Gastrocnemius medialis (tissue), 4 donors: ENCODE measurements at regions not wholly inside any gene's neighbourhood (a gene's known extent, or its start where the extent isn't known, plus 50 kb on each side); places are given as distances from the start of the nearest gene placed in this dataset.

ENCODE experiments used
- ATAC-seq, 2 donors: fragments of 150-250 bp; one replicate each; pipeline ENCODE4 v1.9.1; 2016
- DNase-seq, 2 donors: peaks; one replicate each; pipeline ENCODE4 v3.0.0-alpha.2; 2019
- H3K27ac ChIP-seq, 4 donors: fragments of 200-600 bp; sonication (generic); 1 replicate in 1 of 4; 2 replicates in 3 of 4; pipeline ENCODE4 v1.5.1; 2016 to 2018; ENCODE audit warnings: mild to moderate bottlenecking in 2 of 4, moderate library complexity in 1 of 4
- H3K27me3 ChIP-seq, 3 donors: fragments of 200-600 bp; sonication (generic) in 2 of 3; 1 replicate in 1 of 3; 2 replicates in 2 of 3; pipeline versions ENCODE4 v1.5.1 to v1.6.0; 2016 to 2019; ENCODE audit warnings: mild to moderate bottlenecking in 1 of 3, moderate library complexity in 1 of 3
- H3K36me3 ChIP-seq, 2 donors: fragments of 200-600 bp; sonication (generic) in 1 of 2; one replicate each; pipeline ENCODE4 v1.5.1; 2017 to 2018
- H3K4me1 ChIP-seq, 2 donors: fragments of 200-600 bp; sonication (generic) in 1 of 2; one replicate each; pipeline ENCODE4 v1.5.1; 2016 to 2017; ENCODE audit warnings: mild to moderate bottlenecking in 2 of 2
- H3K4me3 ChIP-seq, 4 donors: fragments of 200-600 bp; sonication (generic) in 3 of 4; 1 replicate in 1 of 4; 2 replicates in 3 of 4; pipeline ENCODE4 v1.5.1; 2016 to 2019; ENCODE audit warnings: mild to moderate bottlenecking in 2 of 4
- H3K9me3 ChIP-seq, 3 donors: fragments of 200-600 bp; sonication (generic) in 2 of 3; 1 replicate in 1 of 3; 2 replicates in 2 of 3; pipeline ENCODE4 v1.5.1; 2016 to 2019
- CTCF ChIP-seq, 5 experiments: fragments of 450-650 bp in 3 of 5; fragments of 200-600 bp in 2 of 5; sonication (generic) in 2 of 5; IDR thresholded peaks in 4 of 5; conservative IDR thresholded peaks in 1 of 5; 1 replicate in 4 of 5; 2 replicates in 1 of 5; pipeline ENCODE4 v1.5.1; 2016 to 2019; ENCODE audit warnings: antibody characterized with exemption in 5 of 5, mild to moderate bottlenecking in 3 of 5, moderate library complexity in 3 of 5
- POLR2A ChIP-seq, 2 donors: fragments of 450-650 bp; IDR thresholded peaks; one replicate each; pipeline ENCODE4 v1.6.1; 2017; ENCODE audit warnings: antibody characterized with exemption in 2 of 2, mild to moderate bottlenecking in 2 of 2, moderate library complexity in 2 of 2
- in situ Hi-C, 4 donors: fragments of 200-750 bp; cut with MboI; loops; one replicate each; pipeline versions ENCODE4 v1.15.0 to v1.8.0; 2017; ENCODE audit warnings: low sequenced_read_pairs in 4 of 4
- intact Hi-C: fragments of 100-400 bp; cut with DNase I; formaldehyde crosslinking; loops from one replicate; pipeline ENCODE4 v1.15.1; 2023; ENCODE audit warnings: low total_unique reads

GRCh38 chr17:5667871-5668270 lies 83.6 kb upstream of the NLRP1 start:
- no peak for DNase-seq
- TF ChIP-seq CTCF (IDR thresholded peaks at IDR 0.05 in 4 of 5, conservative IDR thresholded peaks at IDR 0.05 in 1 of 5) (no peak), POLR2A (IDR thresholded peaks at IDR 0.05) (no peak)
- Histone ChIP-seq H3K36me3 (no peaks in the 10 kb centered on the region), H3K4me3 (no peak overlapping the region), H3K27ac (no peak overlapping the region), H3K27me3 (peaks cover 5 to 15% (median 9%) of the 10 kb centered on the region in 3 donors), H3K9me3 (no peaks in the 10 kb centered on the region), H3K4me1 (no peaks in the 10 kb centered on the region)
- no peak for ATAC-seq
- intact Hi-C loops, result no loop called here
- in situ Hi-C loops, result no loop called here

- peaks cover 5 to 15% (median 9%) of the 10 kb centered on the region in 3 donors for H3K27me3 ChIP-seq
- TF ChIP-seq POLR2A (IDR thresholded peaks at IDR 0.05), result no peak
- H3K4me1 ChIP-seq, result no peaks in the 10 kb centered on the region
- H3K27ac ChIP-seq, result no peak overlapping the region
- no peaks in the 10 kb centered on the region for H3K36me3 ChIP-seq
- intact Hi-C loops, result no loop called here
- no peaks in the 10 kb centered on the region for H3K9me3 ChIP-seq
- no peak for DNase-seq
- in situ Hi-C loops, result no loop called here
- ATAC-seq, result no peak
- H3K4me3 ChIP-seq, result no peak overlapping the region
Measured at GRCh38 chr17:5668557-5669138, 84.3 kb upstream of the NLRP1 start.

GRCh38 chr17:5669191-5669590 lies 84.9 kb upstream of the NLRP1 start:
- Histone ChIP-seq H3K9me3 (no peaks in the 10 kb centered on the region), H3K36me3 (no peaks in the 10 kb centered on the region), H3K27me3 (peaks cover 5 to 15% (median 9%) of the 10 kb centered on the region in 3 donors), H3K27ac (no peak overlapping the region), H3K4me1 (no peaks in the 10 kb centered on the region), H3K4me3 (no peak overlapping the region)
- intact Hi-C loops, result no loop called here
- ATAC-seq (no peak), DNase-seq (no peak)
- in situ Hi-C loops, result no loop called here
- TF ChIP-seq CTCF (IDR thresholded peaks at IDR 0.05 in 4 of 5, conservative IDR thresholded peaks at IDR 0.05 in 1 of 5) (no peak), POLR2A (IDR thresholded peaks at IDR 0.05) (no peak)

- ATAC-seq (no peak), DNase-seq (no peak)
- intact Hi-C loops, result no loop called here
- in situ Hi-C loops, result no loop called here
- Histone ChIP-seq H3K9me3 (no peaks in the 10 kb centered on the region), H3K36me3 (no peaks in the 10 kb centered on the region), H3K27ac (no peak overlapping the region), H3K4me1 (no peaks in the 10 kb centered on the region), H3K27me3 (peaks cover 5 to 15% (median 9%) of the 10 kb centered on the region in 3 donors), H3K4me3 (no peak overlapping the region)
- TF ChIP-seq CTCF (IDR thresholded peaks at IDR 0.05 in 4 of 5, conservative IDR thresholded peaks at IDR 0.05 in 1 of 5), result no peak
- no peak for TF ChIP-seq POLR2A (IDR thresholded peaks at IDR 0.05)
Measured at GRCh38 chr17:5672141-5672540, 87.8 kb upstream of the NLRP1 start.

GRCh38 chr17:5672815-5673430 lies 88.6 kb upstream of the NLRP1 start:
- TF ChIP-seq POLR2A (IDR thresholded peaks at IDR 0.05) (no peak), CTCF (IDR thresholded peaks at IDR 0.05 in 4 of 5, conservative IDR thresholded peaks at IDR 0.05 in 1 of 5) (no peak)
- H3K36me3 ChIP-seq, result no peaks in the 10 kb centered on the region
- H3K27me3 ChIP-seq, result peaks cover 5 to 14% (median 7%) of the 10 kb centered on the region in 3 donors
- no peak overlapping the region for H3K4me3 ChIP-seq
- H3K4me1 ChIP-seq, result no peaks in the 10 kb centered on the region
- intact Hi-C loops (no loop called here), in situ Hi-C loops (no loop called here)
- H3K27ac ChIP-seq, result no peak overlapping the region
- no peaks in the 10 kb centered on the region for H3K9me3 ChIP-seq
- DNase-seq, result no peak
- ATAC-seq, result no peak
